ENCODE measurements at regions not wholly inside any gene's neighbourhood (a gene's known extent, or its start where the extent isn't known, plus 50 kb on each side); places are given as distances from the start of the nearest gene placed in this dataset.
"Not testable (repeated sequence)": the region's sequence is repeated elsewhere in the genome, so short reads cannot be mapped to it uniquely, and the experiment has no call there.

GRCh38 chr10:37733822-37734221, 123.6 kb downstream of the ZNF248 start:
- H3K4me1 Mint-ChIP-seq (ENCODE audit: low read depth), result peaks cover 26% of the 10 kb centered on the region
- H3K27ac Mint-ChIP-seq, result no peak overlapping the region
- H3K36me3 Mint-ChIP-seq (ENCODE audit: low read depth), result no peaks in the 10 kb centered on the region
- no peak overlapping the region for H3K4me3 Mint-ChIP-seq
- peaks cover 4% of the 10 kb centered on the region; the same call in 1 of the 2 replicates for H3K27me3 Mint-ChIP-seq (ENCODE audit: insufficient read depth)
- no peak for TF ChIP-seq CTCF (IDR thresholded peaks at IDR 0.05)
- H3K9me3 Mint-ChIP-seq, result peaks cover 15% of the 10 kb centered on the region; the same call in 1 of the 2 replicates
- DNase-seq, result no peak

DNA sequence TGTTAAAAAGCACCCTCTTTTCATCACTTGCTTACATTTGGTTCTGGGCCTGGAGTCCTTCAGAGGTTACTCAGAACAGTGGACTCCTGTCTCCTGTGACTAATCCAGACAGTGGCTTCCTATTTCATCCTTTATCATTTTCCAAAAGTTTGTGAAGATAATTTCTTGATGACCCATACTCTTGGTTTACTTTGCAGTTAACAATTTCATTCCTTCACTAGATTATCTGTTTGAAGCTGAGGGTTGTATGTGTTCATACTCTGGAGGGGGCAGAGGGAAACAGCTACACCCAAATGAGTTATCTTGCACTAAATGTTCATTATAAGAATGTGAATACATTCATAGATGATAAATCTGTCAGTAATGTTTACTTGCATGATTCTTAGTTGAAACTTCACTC, 124.7 kb downstream of the ZNF248 start:
- no peaks in the 10 kb centered on the region for H3K36me3 Mint-ChIP-seq (ENCODE audit: low read depth)
- no peak for TF ChIP-seq CTCF (IDR thresholded peaks at IDR 0.05)
- peaks cover 3% of the 10 kb centered on the region; the same call in 1 of the 2 replicates for H3K27me3 Mint-ChIP-seq (ENCODE audit: insufficient read depth)
- H3K4me3 Mint-ChIP-seq, result no peak overlapping the region
- peaks cover 11% of the 10 kb centered on the region; the same call in 1 of the 2 replicates for H3K9me3 Mint-ChIP-seq
- peak; percentile 28 for DNase-seq
- peaks cover 26% of the 10 kb centered on the region for H3K4me1 Mint-ChIP-seq (ENCODE audit: low read depth)
- no peak overlapping the region for H3K27ac Mint-ChIP-seq

- TF ChIP-seq CTCF (IDR thresholded peaks at IDR 0.05), result no peak
- peaks cover 5% of the 10 kb centered on the region; the same call in 1 of the 2 replicates for H3K9me3 Mint-ChIP-seq
- no peak overlapping the region for H3K4me3 Mint-ChIP-seq
- peaks cover 13% of the 10 kb centered on the region for H3K4me1 Mint-ChIP-seq (ENCODE audit: low read depth)
- H3K27ac Mint-ChIP-seq, result no peak overlapping the region
- H3K27me3 Mint-ChIP-seq (ENCODE audit: insufficient read depth), result peaks cover 3% of the 10 kb centered on the region
- no peaks in the 10 kb centered on the region for H3K36me3 Mint-ChIP-seq (ENCODE audit: low read depth)
- DNase-seq, result no peak
These were observed 128.6 kb downstream of the ZNF248 start for GRCh38 chr10:37728830-37729229.

- Mint-ChIP-seq H3K9me3 (peaks cover 7% of the 10 kb centered on the region; the same call in 1 of the 2 replicates), H3K27ac (no peak overlapping the region), H3K36me3 (ENCODE audit: low read depth) (no peaks in the 10 kb centered on the region), H3K4me3 (no peak overlapping the region), H3K27me3 (ENCODE audit: insufficient read depth) (peaks cover 3% of the 10 kb centered on the region), H3K4me1 (ENCODE audit: low read depth) (peaks cover 7% of the 10 kb centered on the region)
- TF ChIP-seq CTCF (IDR thresholded peaks at IDR 0.05), result no peak
- no peak for DNase-seq
These were observed 129.7 kb downstream of the ZNF248 start for GRCh38 chr10:37727491-37728352.

DNA sequence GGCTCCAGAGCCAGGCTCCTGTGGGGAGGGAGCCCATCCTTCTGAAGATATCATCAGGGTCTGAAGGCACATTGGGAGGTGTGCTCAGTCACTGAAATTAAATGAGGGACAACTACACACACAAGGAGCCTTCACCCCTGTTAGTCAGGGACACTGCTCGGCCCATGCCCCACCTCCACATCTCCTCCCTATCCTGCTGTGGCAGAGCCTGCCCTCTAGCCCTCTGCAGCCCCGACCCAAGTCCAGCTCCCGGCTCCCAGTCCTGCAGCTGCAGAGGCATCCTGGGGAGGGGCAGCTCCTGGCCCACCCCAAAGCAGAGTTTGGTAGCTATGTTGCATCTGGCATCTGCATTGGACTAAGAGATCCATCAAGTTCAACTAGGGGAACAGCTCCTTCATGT, 136.3 kb downstream of the ZNF248 start:
- no peak overlapping the region for H3K27ac Mint-ChIP-seq
- H3K4me1 Mint-ChIP-seq (ENCODE audit: low read depth), result no peaks in the 10 kb centered on the region
- H3K36me3 Mint-ChIP-seq (ENCODE audit: low read depth), result no peaks in the 10 kb centered on the region; the same call in 1 of the 2 replicates
- no peaks in the 10 kb centered on the region for H3K27me3 Mint-ChIP-seq (ENCODE audit: insufficient read depth)
- peaks cover 36% of the 10 kb centered on the region for H3K9me3 Mint-ChIP-seq
- no peak for TF ChIP-seq CTCF (IDR thresholded peaks at IDR 0.05)
- no peak for DNase-seq
- H3K4me3 Mint-ChIP-seq, result no peak overlapping the region

- H3K4me3 Mint-ChIP-seq; H3K36me3 Mint-ChIP-seq (ENCODE audit: low read depth); DNase-seq; H3K4me1 Mint-ChIP-seq (ENCODE audit: low read depth); H3K27me3 Mint-ChIP-seq (ENCODE audit: insufficient read depth); H3K27ac Mint-ChIP-seq: not testable (repeated sequence)
- H3K9me3 Mint-ChIP-seq, result peaks cover 38% of the 10 kb centered on the region
These were observed 139.3 kb downstream of the ZNF248 start for GRCh38 chr10:37718060-37718459.
